Mesenchymal stem cell (in vitro differentiated cells and primary cell): ENCODE measurements at regions not wholly inside any gene's neighbourhood (a gene's known extent, or its start where the extent isn't known, plus 50 kb on each side); places are given as distances from the start of the nearest gene placed in this dataset.

Experiments used
- DNase-seq: peaks from one replicate; pipeline ENCODE4 v3.0.0-alpha.2; 2013
- H2AFZ ChIP-seq: one replicate; pipeline ENCODE4 v1.6.1; 2013; ENCODE audit warnings: low read depth, mild to moderate bottlenecking, control low read depth, inconsistent platforms, low read length, moderate library complexity
- H2AK5ac ChIP-seq: 2 replicates; pipeline ENCODE4 v1.6.1; 2013; ENCODE audit warnings: low read length, moderate library complexity, mild to moderate bottlenecking, inconsistent platforms; ENCODE audit not compliant: severe bottlenecking
- H2BK120ac ChIP-seq: one replicate; pipeline ENCODE4 v1.6.1; 2013; ENCODE audit warnings: low read depth, mild to moderate bottlenecking, inconsistent platforms, low read length, moderate library complexity
- H2BK12ac ChIP-seq, 2 experiments: one replicate each; pipeline ENCODE4 v1.6.1; 2013; ENCODE audit warnings: inconsistent platforms in 2 of 2, low read length in 2 of 2, mild to moderate bottlenecking in 2 of 2, moderate library complexity in 2 of 2, control low read depth in 1 of 2
- H2BK15ac ChIP-seq: one replicate; pipeline ENCODE4 v1.6.1; 2013; ENCODE audit warnings: mild to moderate bottlenecking, low read depth, inconsistent platforms; ENCODE audit not compliant: poor library complexity, severe bottlenecking
- H2BK5ac ChIP-seq: 2 replicates; pipeline ENCODE4 v1.6.1; 2013; ENCODE audit warnings: low read depth, mild to moderate bottlenecking, low read length, control low read depth, inconsistent platforms; ENCODE audit not compliant: poor library complexity, severe bottlenecking
- H3K14ac ChIP-seq, 2 experiments: one replicate each; pipeline ENCODE4 v1.6.1; 2013; ENCODE audit warnings: inconsistent platforms in 2 of 2, low read length in 2 of 2, control low read depth in 1 of 2, mild to moderate bottlenecking in 1 of 2, moderate library complexity in 1 of 2
- H3K18ac ChIP-seq, 2 experiments: one replicate each; pipeline ENCODE4 v1.6.1; 2013; ENCODE audit warnings: inconsistent platforms in 2 of 2, low read length in 2 of 2, control low read depth in 1 of 2, low read depth in 1 of 2, mild to moderate bottlenecking in 1 of 2
- H3K23ac ChIP-seq, 2 experiments: one replicate each; pipeline ENCODE4 v1.6.1; 2013; ENCODE audit warnings: inconsistent platforms in 2 of 2, low read length in 2 of 2, mild to moderate bottlenecking in 2 of 2, moderate library complexity in 2 of 2, control low read depth in 1 of 2
- H3K27ac ChIP-seq: 2 replicates; pipeline ENCODE4 v1.5.1; 2013; ENCODE audit warnings: mild to moderate bottlenecking, moderate library complexity, low read length, control low read depth, inconsistent platforms; ENCODE audit not compliant: poor library complexity, severe bottlenecking
- H3K27me3 ChIP-seq, 2 experiments: 2 replicates each; pipeline versions ENCODE4 v1.6.1 to v1.7.0; 2013; ENCODE audit warnings: low read length in 2 of 2, mild to moderate bottlenecking in 2 of 2, moderate library complexity in 2 of 2, control low read depth in 1 of 2, inconsistent platforms in 1 of 2; ENCODE audit not compliant: control insufficient read depth in 1 of 2, insufficient read depth in 1 of 2
- H3K36me3 ChIP-seq, 2 experiments: 2 replicates each; pipeline versions ENCODE4 v1.6.1 to v1.7.0; 2013; ENCODE audit warnings: low read length in 2 of 2, control low read depth in 1 of 2, inconsistent platforms in 1 of 2, low read depth in 1 of 2, mild to moderate bottlenecking in 1 of 2; ENCODE audit not compliant: insufficient read depth in 2 of 2, control insufficient read depth in 1 of 2
- H3K4ac ChIP-seq, 2 experiments: one replicate each; pipeline ENCODE4 v1.6.1; 2013; ENCODE audit warnings: inconsistent platforms in 2 of 2, low read length in 2 of 2, mild to moderate bottlenecking in 2 of 2, moderate library complexity in 2 of 2, control low read depth in 1 of 2, low read depth in 1 of 2
- H3K4me1 ChIP-seq: 2 replicates; pipeline ENCODE4 v1.6.1; 2013; ENCODE audit warnings: low read depth, low read length, control low read depth; ENCODE audit not compliant: control insufficient read depth, insufficient read depth
- H3K4me2 ChIP-seq: 2 replicates; pipeline ENCODE4 v1.6.1; 2013; ENCODE audit warnings: low read length, mild to moderate bottlenecking, inconsistent platforms; ENCODE audit not compliant: poor library complexity, severe bottlenecking
- H3K4me3 ChIP-seq, 2 experiments: 2 replicates each; pipeline versions ENCODE4 v1.5.1 to v1.7.0; 2013; ENCODE audit warnings: low read length in 2 of 2, mild to moderate bottlenecking in 2 of 2, control low read depth in 1 of 2, low read depth in 1 of 2; ENCODE audit not compliant: insufficient read depth in 1 of 2
- H3K79me1 ChIP-seq: replicated peaks from 2 replicates; pipeline ENCODE4 v1.6.1; 2013; ENCODE audit warnings: mild to moderate bottlenecking, control low read depth, low read length, inconsistent platforms; ENCODE audit not compliant: poor library complexity, severe bottlenecking
- H3K9ac ChIP-seq: 2 replicates; pipeline ENCODE4 v1.7.0; 2013; ENCODE audit warnings: mild to moderate bottlenecking, low read length, moderate library complexity
- H3K9me3 ChIP-seq: 2 replicates; pipeline ENCODE4 v1.7.0; 2013; ENCODE audit warnings: mild to moderate bottlenecking, low read length; ENCODE audit not compliant: control insufficient read depth
- H4K8ac ChIP-seq: one replicate; pipeline ENCODE4 v1.6.1; 2013; ENCODE audit warnings: inconsistent platforms, mild to moderate bottlenecking, low read length, moderate library complexity
- H4K91ac ChIP-seq: one replicate; pipeline ENCODE4 v1.6.1; 2013; ENCODE audit warnings: mild to moderate bottlenecking, low read length, inconsistent platforms
- WGBS: methylation state at CpG from one replicate; pipeline ENCODE4 v1.1.7; 2013; ENCODE audit warnings: mixed read lengths; 5-methylcytosine and 5-hydroxymethylcytosine counted together

- Histone ChIP-seq H2BK5ac (no peak overlapping the region), H3K18ac (no peak overlapping the region), H3K79me1 (no peaks in the 10 kb centered on the region), H3K9ac (no peak overlapping the region), H3K27ac (no peak overlapping the region), H4K91ac (no peak overlapping the region), H3K27me3 (no peaks in the 10 kb centered on the region), H4K8ac (no peak overlapping the region), H2BK12ac (no peak overlapping the region), H3K4ac (no peak overlapping the region), H3K4me3 (no peak overlapping the region), H2BK15ac (no peak overlapping the region), H3K36me3 (no peaks in the 10 kb centered on the region), H3K9me3 (no peaks in the 10 kb centered on the region), H3K23ac (no peak overlapping the region), H2AFZ (no peak overlapping the region), H2AK5ac (no peak overlapping the region), H2BK120ac (no peak overlapping the region), H3K4me1 (peaks cover 2% of the 10 kb centered on the region), H3K14ac (no peak overlapping the region), H3K4me2 (no peak overlapping the region)
- DNase-seq, result no peak
- WGBS, result no CpG with 5 or more reads among the region's 2 CpGs
These were observed 275.8 kb downstream of the FAT3 start for GRCh38 chr11:92500453-92500852.

DNA sequence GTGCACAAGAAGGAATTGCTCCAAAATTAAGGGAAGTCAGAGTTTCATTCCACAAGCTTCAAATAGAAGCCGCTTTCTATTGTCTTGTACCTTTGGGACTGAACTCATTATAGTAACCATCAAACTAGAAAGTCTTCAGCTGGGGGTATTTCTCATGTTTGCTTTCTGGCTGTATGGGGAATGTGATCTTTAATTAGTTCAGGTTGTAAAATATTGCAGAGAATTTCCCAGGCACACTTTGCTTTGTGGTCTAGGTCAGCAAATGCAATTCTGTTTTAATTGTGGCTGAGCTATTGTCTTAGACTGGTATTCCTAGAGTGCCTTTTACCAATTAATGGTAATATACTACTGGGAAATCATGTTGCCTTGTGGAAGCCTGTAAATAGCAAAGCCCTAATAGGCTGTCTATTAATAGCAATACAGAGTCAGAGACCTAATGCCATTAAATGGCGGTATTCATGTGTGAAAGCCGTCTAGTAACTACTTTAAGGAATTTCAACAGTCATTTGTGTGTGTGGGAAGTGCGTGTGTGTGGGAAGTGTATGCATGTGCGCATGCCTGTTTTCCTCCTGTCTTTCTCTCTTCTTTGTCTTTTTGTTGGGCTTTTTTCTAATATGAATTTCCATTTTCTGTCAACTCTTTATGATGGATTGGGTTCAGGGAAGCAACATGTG lies 276.6 kb downstream of the FAT3 start:
- Histone ChIP-seq H4K8ac (no peak overlapping the region), H3K4me1 (peaks cover 2% of the 10 kb centered on the region)
- 98% methylated on average over 4 of the region's 5 CpGs for WGBS

GRCh38 chr11:92504004-92504403 lies 279.4 kb downstream of the FAT3 start:
- Histone ChIP-seq H3K4me1 (peaks cover 2% of the 10 kb centered on the region), H3K4ac (no peak overlapping the region), H2BK120ac (no peak overlapping the region), H2BK5ac (no peak overlapping the region), H2BK12ac (no peak overlapping the region), H3K27ac (no peak overlapping the region), H3K14ac (no peak overlapping the region), H3K9ac (no peak overlapping the region), H3K18ac (no peak overlapping the region), H3K36me3 (no peaks in the 10 kb centered on the region), H3K23ac (no peak overlapping the region), H3K9me3 (no peaks in the 10 kb centered on the region), H3K27me3 (no peaks in the 10 kb centered on the region), H4K8ac (no peak overlapping the region), H3K79me1 (no peaks in the 10 kb centered on the region), H4K91ac (no peak overlapping the region), H3K4me3 (no peak overlapping the region), H2AK5ac (no peak overlapping the region), H2BK15ac (no peak overlapping the region), H3K4me2 (no peak overlapping the region), H2AFZ (no peak overlapping the region)
- no peak for DNase-seq

More for the DNA sequence above, 276.6 kb downstream of the FAT3 start:
- Histone ChIP-seq H4K91ac (no peak overlapping the region), H3K4me2 (no peak overlapping the region), H3K9ac (no peak overlapping the region), H2AFZ (no peak overlapping the region), H3K23ac (no peak overlapping the region), H3K27ac (no peak overlapping the region), H3K36me3 (no peaks in the 10 kb centered on the region), H2BK120ac (no peak overlapping the region), H3K27me3 (no peaks in the 10 kb centered on the region), H3K18ac (no peak overlapping the region), H3K4ac (no peak overlapping the region), H2AK5ac (no peak overlapping the region), H3K9me3 (no peaks in the 10 kb centered on the region), H3K4me3 (no peak overlapping the region), H3K79me1 (no peaks in the 10 kb centered on the region), H2BK5ac (no peak overlapping the region), H2BK12ac (no peak overlapping the region), H2BK15ac (no peak overlapping the region), H3K14ac (no peak overlapping the region)
- no peak for DNase-seq

DNA sequence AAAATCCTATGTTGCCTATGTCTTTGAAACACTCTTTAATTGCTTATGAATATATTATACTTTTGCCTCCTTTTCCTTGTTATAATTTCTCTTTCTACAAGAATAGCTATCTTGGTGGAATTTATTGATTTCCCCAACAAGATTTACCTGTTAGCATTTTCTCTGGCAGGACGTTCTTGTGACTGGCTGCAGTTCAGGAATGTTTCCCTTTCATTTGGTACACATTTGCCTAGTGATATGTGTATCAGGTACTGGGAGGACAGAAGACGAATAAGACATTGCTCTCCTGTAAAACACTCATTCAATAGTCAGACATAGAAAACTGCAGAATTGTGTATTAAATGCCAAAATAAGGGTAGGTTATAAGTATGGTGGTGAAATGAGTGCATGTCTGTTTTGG lies 279.9 kb downstream of the FAT3 start:
- Histone ChIP-seq H4K91ac (no peak overlapping the region), H3K79me1 (no peaks in the 10 kb centered on the region), H3K23ac (no peak overlapping the region), H3K4me1 (peaks cover 2% of the 10 kb centered on the region), H3K4me3 (no peak overlapping the region), H2AK5ac (no peak overlapping the region), H2BK120ac (no peak overlapping the region), H2BK12ac (no peak overlapping the region), H2AFZ (no peak overlapping the region), H2BK15ac (no peak overlapping the region), H3K27ac (no peak overlapping the region), H3K9me3 (no peaks in the 10 kb centered on the region), H3K27me3 (no peaks in the 10 kb centered on the region), H3K9ac (no peak overlapping the region), H3K36me3 (no peaks in the 10 kb centered on the region), H3K4ac (no peak overlapping the region), H3K18ac (no peak overlapping the region), H3K4me2 (no peak overlapping the region), H3K14ac (no peak overlapping the region), H4K8ac (no peak overlapping the region), H2BK5ac (no peak overlapping the region)
- no peak for DNase-seq
- 70% methylated on average over 1 of the region's 2 CpGs for WGBS
